ENCODE measurements at regions not wholly inside any gene's neighbourhood (a gene's known extent, or its start where the extent isn't known, plus 50 kb on each side); places are given as distances from the start of the nearest gene placed in this dataset.

GRCh38 chr11:71068963-71069362, 183.4 kb downstream of the SHANK2 start:
- TF ChIP-seq ZNF248 (tag by site-specific recombination; IDR thresholded peaks at IDR 0.05) (no peak), ZFP3 (tag by site-specific recombination; IDR thresholded peaks at IDR 0.05; ENCODE audit: low read depth) (no peak), ZNF776 (tag by site-specific recombination; IDR thresholded peaks at IDR 0.05; ENCODE audit: borderline replicate concordance) (no peak), ZFP37 (tag by site-specific recombination; IDR thresholded peaks at IDR 0.05) (no peak)
- TF ChIP-seq, protein P1, sequence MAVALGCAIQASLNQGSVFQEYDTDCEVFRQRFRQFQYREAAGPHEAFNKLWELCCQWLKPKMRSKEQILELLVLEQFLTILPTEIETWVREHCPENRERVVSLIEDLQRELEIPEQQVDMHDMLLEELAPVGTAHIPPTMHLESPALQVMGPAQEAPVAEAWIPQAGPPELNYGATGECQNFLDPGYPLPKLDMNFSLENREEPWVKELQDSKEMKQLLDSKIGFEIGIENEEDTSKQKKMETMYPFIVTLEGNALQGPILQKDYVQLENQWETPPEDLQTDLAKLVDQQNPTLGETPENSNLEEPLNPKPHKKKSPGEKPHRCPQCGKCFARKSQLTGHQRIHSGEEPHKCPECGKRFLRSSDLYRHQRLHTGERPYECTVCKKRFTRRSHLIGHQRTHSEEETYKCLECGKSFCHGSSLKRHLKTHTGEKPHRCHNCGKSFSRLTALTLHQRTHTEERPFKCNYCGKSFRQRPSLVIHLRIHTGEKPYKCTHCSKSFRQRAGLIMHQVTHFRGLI (tag by site-specific recombination; IDR thresholded peaks at IDR 0.05): no peak

Data from HEK293 (cell line).